Stimulated activated CD4-positive, alpha-beta T cell treated with anti-CD3 and anti-CD28 coated beads, Interleukin-1b, Interleukin-23, amount 100 ng/mL, for 4 hours (primary cell): ENCODE measurements at regions not wholly inside any gene's neighbourhood (a gene's known extent, or its start where the extent isn't known, plus 50 kb on each side); places are given as distances from the start of the nearest gene placed in this dataset.

Source experiments
- DNase-seq, 2 donors: peaks; one replicate each; pipeline ENCODE4 v3.0.0-alpha.2; 2020; ENCODE audit warnings: low read depth in 2 of 2

DNA sequence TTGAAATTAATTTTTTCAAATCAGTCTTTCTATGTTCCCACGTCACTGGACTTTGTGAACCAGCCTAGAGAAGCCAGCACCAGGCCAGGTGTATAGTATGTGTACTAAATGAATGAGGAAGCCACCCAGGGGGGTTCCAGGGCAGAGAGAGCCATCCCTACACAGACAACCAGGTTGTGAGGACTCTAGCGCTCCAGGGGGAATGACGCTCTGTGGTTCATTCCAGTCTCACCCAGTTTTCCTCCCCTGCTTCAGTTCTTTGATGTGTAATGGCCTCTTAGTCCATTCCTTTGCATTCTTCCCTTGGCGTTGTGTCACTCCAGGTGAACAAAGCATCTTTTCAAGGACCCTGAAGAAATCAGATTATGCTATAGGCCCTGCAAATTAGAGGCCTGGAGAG is 330.6 kb downstream of the NSG2 start:
- no peak for DNase-seq

DNA sequence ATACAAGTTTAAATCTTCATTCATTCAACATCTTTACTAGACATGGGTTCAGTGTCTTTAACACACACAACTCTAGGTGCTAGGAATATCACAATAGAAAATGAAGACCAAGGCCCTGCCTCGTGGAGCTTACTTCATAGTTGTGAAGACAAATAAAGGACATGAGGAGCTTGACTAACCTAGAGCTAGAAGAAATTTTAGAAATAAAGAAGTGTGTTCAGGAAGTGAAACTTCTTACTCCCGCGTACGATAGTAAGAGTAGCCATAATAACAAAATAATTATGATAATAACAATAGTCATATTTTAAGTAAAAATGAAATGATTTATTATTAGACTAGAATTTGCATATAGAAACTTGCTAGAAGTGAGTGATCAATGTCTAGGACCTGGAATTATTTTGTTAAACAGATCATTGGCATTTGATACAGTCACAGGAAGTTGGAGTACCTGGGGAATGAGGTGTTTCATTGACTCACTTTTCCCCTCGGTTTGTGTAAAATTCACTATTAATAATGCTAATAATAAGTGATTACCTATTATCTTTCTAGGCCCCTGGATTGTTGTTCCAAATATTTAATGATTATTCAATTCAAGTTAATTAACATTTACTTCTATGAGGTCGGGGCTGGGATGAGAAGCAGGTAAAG is 331.3 kb downstream of the NSG2 start:
- DNase-seq = no peak

DNA sequence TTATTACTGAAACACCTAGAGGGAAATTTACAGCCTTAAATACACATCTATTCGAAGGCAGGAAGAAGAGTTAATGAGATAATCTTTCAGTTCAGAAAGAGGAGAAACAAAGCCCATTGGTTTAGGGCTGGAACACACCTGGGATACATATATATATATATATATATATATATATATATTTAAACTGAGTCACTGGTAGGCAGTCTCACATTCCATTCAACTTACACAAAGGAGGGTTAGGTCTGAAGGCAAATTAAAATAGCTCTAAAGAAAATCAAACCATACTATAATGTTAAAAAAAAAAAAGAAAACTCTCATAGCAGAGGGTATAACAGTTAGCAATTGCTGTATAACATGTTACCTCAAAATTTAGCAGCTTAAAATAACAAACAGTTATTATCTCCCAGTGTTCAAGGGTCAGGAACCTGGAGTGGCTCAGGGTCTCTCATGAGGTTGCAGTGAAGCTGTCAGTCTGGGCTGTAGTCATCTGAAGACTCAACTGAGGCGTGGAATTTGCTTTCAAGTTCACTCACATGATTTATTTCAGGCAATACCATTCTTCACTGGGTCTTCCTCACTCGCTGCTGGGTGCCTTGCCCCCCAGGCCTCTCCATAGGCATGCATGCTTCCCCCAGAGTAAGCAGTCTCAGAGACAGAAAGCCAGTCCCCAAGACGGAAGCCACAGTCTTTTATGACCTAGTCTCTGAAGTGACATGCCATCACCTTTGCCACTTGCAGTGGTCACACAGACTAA is 332.8 kb downstream of the NSG2 start:
- DNase-seq = no peak

DNA sequence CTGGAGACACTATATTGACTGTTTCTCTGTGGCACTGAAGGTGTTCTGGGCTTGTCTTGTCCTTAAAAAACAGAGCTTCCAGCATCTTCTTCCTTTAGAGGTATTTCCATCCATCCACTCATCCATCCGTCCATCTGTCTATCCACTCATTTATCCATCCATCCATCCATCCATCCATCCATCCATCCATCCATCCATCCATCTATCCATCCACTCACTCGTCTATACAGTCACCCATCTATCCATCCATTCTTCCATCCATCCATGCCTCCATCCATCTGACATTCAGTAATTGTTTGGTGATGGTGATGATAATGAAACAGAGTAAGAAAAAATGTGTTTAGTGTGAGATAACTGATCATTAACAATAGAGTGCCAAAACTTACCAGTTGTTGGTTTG is 334.8 kb downstream of the NSG2 start:
- DNase-seq = no peak

DNA sequence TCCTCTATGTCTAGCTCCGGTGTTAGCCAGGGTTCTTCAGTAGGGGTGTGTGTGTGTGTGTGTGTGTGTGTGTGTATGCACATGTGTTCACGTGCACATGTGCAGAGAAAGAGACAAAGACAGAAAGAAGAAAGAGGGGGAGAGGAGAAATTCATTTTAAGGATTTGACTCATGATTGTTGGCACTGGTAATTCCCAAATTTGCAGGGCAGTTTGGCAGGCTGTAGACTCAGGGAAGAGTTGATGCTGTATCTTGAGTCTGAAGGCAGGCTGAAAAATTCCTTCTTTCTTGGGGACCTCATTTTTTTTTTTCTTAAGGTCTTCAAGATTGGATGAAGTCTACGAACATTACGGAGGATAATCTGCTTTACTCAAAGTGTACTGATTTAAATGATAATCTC is 335.7 kb downstream of the NSG2 start:
- DNase-seq = no peak

DNA sequence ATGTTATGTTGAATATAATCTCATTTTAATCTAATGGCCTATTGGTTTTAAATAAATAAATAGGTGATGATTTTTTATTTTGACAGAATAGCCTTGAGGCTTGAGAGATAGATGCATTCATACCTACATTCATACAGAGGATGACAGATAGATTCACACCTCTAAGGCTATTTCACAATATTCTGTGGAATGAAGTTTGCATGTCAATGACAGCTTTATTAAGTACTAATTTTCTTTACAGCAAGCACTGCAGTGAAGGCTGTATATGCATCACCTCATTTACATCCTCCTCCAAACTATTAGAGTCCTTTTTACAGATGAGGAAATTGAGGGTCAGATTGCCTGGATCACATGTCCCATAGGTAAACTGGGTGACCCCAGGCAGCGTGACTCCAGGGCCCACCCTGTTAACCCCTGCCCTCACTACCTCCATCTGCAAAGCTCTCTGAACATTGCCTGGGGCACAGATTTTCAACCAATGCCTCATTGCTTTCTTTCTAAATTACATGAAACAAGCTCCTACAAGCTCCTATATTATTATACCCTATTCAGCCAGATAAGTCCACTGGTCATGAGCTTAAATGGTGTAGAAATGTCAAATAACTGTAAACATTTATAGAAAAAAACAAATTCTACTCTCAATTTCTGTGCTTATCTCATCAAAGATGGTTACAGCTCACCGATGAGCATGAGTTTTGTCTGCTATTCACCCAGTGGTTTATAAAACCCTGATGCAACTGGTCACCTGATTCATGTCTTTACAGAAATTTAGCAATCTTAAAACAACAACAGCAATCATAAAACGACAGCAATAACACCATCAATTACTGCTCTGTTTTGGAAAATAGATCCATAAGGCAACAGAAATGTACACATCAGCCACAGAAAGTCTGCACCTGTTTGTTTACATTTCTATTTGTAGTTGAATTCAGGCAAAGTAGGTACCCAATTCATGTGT is 338.0 kb downstream of the NSG2 start:
- no peak for DNase-seq

DNA sequence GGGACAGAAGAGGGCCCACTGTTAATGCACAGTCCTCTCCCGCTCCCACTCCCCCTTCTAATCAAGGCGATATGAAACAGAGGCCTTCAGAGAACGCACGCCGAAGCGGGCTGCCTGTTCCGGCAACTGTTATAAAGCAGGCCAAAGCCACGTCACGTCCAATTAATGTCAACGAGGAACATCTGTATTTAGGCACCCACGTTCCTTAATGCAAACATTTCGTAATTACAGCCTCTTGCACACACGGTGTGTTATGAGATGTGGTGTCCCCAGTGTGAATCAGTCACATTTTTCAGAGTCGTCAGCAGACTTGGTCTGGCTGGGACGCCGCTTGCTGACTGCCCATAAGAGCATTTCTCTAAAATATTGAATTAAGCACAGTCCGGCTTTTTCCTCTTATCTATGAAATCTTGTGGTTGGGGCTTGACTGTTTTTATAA is 339.0 kb downstream of the NSG2 start:
- no peak for DNase-seq

DNA sequence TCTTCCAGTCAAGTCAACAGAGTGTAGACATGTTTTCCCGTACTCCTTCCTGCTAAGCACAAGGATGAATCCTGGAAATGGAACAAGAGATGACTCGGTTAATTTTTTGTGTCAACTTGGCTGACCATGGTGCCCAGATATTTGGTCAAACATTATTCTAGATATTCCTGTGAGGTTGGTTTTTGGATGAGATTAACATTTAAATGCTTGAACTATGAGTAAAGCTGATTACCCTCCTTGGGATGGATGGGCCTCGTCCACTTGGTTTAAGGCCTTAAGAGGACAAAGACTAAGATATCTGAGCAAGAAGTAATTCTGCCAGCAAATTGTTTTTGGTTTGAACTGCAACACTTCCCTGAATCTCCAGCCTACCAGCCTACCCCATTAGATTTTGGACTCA is 338.1 kb upstream of the MSX2 start:
- no peak for DNase-seq

DNA sequence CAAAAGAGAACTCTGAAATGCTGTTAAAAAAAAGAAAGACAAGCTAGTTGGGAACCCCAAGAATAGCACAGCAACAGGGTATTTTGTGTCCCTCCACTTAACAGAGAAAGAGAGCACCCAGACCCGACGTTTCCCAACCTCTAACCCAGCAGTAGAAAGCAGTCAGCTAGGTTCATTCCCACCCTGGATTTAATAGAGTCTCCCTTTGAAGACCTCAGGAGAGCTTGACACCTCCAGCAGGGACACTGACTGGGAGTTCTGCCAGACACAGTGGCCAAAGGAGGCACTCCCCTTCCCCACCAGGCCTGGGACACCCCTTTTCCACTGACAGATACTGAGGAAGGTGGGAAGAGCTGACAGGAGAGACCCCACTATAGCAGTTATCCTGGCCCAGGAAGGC is 337.5 kb upstream of the MSX2 start:
- no peak for DNase-seq

DNA sequence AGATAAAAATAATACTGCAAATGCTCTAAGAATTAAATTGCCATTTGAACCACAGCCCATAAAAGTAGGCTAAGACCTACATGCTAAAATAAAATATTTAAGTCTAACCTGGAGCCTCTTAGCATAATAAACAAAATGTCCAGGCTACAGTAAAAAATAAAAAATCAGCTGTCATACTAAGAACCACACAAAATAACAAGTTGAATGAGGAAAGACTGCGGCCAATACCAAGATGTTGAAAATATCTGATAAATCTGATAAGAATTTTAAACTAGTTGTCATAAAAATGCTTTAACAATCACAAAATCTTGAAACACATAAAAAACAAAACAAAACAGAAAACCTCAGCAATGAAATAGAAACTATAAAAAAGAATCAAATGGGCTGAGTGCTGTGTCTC is 336.9 kb upstream of the MSX2 start:
- no peak for DNase-seq

DNA sequence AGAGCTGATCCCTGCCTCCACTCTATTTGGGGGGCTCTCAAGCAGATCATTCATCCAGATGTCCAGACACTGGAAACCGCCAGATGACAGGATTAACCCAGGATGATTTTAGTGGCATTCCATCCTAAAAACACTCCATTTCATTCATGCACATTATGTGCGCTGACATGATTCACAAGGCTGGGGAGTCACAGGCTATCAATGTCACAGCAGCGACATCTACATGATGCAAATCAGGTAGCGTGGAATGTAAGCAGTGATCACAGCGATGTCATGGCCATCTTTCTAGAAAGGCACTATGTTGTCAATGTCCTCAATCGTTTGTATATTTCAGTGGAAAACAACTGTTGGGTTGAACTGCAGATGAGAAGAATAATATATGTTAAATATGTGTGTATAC is 331.5 kb upstream of the MSX2 start:
- no peak for DNase-seq

DNA sequence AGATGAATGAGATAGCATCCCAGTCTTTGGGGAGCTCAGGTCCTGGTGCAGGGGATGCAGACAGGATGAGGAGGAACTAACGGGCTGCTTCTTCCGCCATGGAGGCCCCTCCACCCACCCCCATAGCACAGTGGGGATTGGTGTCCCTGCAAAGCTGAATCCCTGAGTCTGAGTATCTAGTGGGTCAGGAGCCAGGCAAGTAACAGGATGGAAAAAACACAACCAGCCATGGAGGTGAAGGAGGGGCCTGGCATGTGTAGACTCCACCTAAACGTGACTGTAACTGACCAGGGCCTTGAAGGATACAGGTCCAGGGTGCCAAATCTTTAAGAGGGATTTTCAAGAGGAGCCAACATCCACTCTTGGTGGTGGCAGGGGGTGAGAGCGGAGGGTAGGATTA is 327.8 kb upstream of the MSX2 start:
- no peak for DNase-seq

DNA sequence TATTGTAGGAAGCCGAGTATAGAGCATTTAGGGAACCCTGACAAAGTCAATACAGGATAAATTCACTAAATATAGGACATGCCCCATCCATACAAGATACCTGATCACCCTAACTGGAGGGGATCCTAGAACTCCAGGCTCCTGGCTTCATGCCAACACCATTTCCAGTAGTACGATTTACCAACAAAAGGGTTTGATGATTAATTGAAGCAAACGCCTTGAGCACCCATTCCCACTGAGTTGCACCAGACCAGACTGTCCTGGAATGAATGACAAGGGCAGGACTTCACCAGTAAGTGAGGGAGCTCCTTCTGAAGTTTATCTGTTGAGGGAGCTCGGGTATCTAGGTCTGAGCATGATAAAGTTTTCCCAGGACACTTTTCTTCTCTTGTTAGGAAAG is 327.2 kb upstream of the MSX2 start:
- DNase-seq = no peak

DNA sequence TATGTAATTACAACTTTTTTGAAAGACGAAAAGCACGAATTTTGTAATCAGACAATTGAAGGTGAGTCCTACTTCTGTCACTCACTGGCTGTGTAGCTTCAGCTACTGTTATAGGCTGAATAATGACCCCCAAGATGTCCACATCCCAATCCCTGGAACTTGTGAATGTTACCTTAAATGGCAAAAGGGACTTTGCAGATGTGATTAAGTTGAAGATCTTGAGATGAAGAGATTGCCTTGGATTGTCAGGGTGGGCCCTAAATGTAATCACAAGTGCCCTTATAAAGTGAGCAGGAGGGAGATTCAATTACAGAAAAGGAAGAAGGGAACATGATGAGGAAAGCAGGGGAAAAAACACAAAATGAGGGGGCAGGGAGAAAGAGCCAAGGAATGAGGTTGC is 326.2 kb upstream of the MSX2 start:
- no peak for DNase-seq

DNA sequence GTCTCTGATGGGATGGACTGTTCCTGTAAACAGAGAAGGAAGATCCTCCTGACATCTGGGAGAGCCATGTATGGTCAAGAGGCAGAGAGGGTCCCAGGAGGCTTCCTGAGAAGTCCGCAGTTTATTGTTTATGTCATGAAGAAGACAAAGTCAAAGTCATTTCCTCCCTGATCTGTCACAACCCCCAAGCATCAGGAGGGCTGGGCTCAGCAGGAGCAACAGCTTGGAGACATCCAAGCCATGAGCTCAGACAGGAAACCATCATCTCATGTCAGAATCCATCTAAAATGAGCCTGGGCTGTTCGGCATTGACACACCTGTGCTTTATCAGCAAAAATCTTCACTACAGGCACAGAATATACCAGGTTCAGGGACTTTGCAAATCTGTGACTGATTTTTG is 325.0 kb upstream of the MSX2 start:
- DNase-seq = no peak

DNA sequence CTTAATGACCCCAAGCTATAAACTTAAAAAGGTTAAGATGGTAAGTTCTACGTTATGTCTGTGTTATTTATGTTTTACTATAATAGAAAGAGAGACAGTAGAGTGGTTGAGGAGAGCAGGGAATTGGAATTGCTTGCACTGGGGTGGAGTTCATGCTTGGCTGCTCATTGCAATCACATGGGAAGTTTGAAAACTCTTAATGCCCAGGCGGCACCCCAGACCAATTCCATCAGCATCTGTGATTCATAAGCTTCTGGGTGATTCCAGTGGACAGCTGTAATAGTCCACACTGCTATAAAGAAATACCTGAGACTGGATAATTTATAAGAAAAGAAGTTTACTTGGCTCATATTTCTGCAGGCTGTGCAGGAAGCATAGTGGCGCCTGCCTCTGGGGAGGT is 323.9 kb upstream of the MSX2 start:
- DNase-seq = no peak

DNA sequence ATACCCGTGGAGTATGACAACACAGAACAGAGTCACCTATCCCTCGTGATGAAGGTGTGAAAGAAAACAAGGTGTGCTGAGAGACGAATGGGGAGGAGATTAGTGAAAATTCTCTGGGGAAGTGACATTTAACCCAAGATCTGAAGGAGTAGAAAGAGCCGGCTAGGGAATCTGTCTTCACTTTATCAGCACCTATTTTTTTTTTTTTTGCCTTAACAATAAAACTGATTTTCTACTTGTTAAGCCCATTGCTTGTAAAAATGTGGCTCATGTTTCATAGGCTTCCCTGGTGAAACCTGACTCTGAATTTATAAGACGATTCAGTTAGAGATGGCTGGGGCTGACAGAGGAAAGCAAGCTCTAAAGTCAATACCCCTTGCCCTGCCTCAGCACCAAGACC is 322.6 kb upstream of the MSX2 start:
- DNase-seq = no peak

DNA sequence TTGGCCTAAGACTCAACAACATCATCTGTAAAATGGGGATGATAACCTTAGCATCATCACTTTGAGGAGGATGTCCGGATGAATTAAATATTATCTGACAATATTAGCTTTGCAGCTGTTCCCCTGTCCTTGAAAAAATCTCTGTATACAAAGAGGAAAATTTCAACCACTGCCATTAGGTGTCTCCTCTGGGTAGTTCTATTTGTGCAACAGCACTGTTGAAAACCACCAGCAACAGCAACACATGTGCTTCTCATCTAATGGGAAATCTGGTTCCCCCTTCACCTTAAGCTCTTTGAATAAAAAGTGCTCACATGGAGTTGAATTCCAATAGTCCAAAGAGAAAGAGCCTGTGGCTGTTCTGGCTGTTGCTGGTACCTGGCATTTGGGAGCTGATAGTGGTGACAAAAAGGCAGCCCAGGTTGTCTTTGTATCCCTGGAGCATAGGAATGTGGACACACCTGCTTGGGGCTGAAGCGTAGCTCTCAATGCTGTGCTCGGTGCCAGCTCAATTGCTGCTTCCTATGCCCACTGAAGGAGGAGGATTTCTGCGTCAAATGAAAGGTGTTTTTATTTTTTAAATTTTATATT is 322.1 kb upstream of the MSX2 start:
- DNase-seq = no peak

DNA sequence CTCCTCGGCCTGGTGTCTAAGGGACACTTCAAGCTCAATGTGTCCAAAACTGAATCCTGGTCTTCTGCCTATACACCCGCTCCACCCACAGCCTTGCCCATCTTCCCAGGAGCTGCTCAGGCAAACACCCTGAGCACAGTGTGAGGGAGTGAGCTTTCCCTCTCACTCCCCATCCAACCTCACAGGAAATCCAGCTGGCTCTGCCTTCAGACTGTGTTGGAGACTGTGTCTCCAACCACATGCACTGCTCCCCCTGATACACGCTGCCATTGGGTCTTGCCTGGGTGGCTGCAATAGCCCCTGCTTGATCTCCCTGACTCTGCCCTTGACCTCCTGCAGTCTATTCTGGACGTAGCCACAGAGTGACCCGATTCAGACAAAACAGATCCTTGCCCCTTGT is 319.5 kb upstream of the MSX2 start:
- no peak for DNase-seq

DNA sequence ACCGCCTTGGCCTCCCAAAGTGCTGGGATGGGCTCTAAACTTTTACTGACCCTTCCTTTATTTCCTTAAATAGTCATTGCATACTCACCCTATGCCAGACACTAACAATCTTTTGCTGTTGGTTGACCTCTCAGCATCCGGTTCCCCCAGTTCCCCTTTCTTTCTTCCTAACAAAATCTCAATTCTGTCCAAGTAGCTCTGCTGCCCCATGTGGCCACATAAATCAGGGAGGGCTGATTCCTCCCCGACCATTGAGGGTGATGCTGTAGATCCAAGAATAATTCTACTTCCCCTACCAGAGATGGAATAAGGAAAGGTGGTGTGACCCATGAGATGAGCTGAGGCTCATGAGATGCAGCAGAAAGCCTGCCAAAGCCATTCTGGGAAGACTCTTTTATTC is 315.3 kb upstream of the MSX2 start:
- DNase-seq = no peak

DNA sequence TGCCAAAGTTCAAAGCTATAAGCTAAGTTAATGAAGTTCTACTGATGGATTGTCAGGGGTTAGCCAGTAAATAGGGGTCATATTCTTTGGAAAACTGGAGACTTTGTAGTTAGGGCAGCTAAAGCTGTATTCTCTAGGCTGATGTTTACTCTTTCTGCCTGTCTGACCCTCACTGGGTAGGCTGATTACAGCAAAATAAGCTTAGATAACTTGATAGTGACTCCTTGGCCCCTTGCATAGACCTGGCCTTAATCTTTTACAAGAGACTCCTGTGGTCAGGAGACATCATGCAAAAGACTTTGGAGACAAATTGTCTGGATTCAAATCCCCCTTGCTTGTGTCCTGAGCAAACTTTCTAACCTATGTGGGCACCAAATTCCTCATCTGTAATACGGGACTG is 314.4 kb upstream of the MSX2 start:
- DNase-seq = no peak
